T-cell (primary cell): ENCODE measurements at regions not wholly inside any gene's neighbourhood (a gene's known extent, or its start where the extent isn't known, plus 50 kb on each side); places are given as distances from the start of the nearest gene placed in this dataset.

Experiments used
- ATAC-seq, 4 experiments: fragments of 200-7000 bp in 3 of 4; fragments of 150-1000 bp in 1 of 4; cut with Tn5 transposase; replicated peaks in 1 of 4; 1 replicate in 3 of 4; 2 replicates in 1 of 4; pipeline ENCODE4 v1.10.0; 2021; ENCODE audit warnings: moderate library complexity in 3 of 4, mild to moderate bottlenecking in 2 of 4, moderate number of reproducible peaks in 1 of 4
- CTCF ChIA-PET, 2 donors: fragments of 300-600 bp; sonication (Branson Sonifier 250); formaldehyde crosslinking; loops; one replicate each; lab custom pipeline; 2022; ENCODE audit warnings: antibody characterized with exemption in 2 of 2; lab: Charles Lee
- POLR2A ChIA-PET, 2 donors: fragments of 300-600 bp; sonication (Branson Sonifier 250); formaldehyde crosslinking; loops; one replicate each; lab custom pipeline; 2022; ENCODE audit warnings: antibody characterized with exemption in 2 of 2; lab: Charles Lee
- DNase-seq, 35 experiments: peaks; one replicate each; pipeline versions ENCODE4 v3.0.0 to v3.0.0-alpha.2; 2013 to 2023
- H3K27ac ChIP-seq: one replicate; pipeline ENCODE4 v1.5.1; 2013; ENCODE audit warnings: low read length
- H3K27me3 ChIP-seq, 2 experiments: replicated peaks in 1 of 2; 1 replicate in 1 of 2; 2 replicates in 1 of 2; pipeline versions ENCODE4 v1.6.1 to v1.7.0; 2013; ENCODE audit warnings: low read length in 1 of 2, mixed read lengths in 1 of 2; ENCODE audit not compliant: control insufficient read depth in 2 of 2, insufficient read depth in 2 of 2; ENCODE audit errors: extremely low read depth in 1 of 2
- H3K36me3 ChIP-seq, 2 donors: 1 replicate in 1 of 2; 2 replicates in 1 of 2; pipeline versions ENCODE4 v1.6.1 to v1.7.0; 2013; ENCODE audit warnings: low read length in 1 of 2; ENCODE audit not compliant: control insufficient read depth in 2 of 2, insufficient read depth in 1 of 2; ENCODE audit errors: extremely low read depth in 1 of 2
- H3K4me1 ChIP-seq, 2 experiments: 1 replicate in 1 of 2; 2 replicates in 1 of 2; pipeline versions ENCODE4 v1.6.1 to v1.7.0; 2013; ENCODE audit warnings: low read length in 2 of 2, mixed read lengths in 1 of 2; ENCODE audit not compliant: insufficient read depth in 2 of 2, control insufficient read depth in 1 of 2; ENCODE audit errors: extremely low read depth in 1 of 2
- H3K4me3 ChIP-seq, 2 donors: 1 replicate in 1 of 2; 2 replicates in 1 of 2; pipeline versions ENCODE4 v1.5.1 to v1.7.0; 2013; ENCODE audit warnings: mild to moderate bottlenecking in 2 of 2, low read length in 1 of 2, moderate library complexity in 1 of 2; ENCODE audit not compliant: control insufficient read depth in 1 of 2; ENCODE audit errors: extremely low read depth in 1 of 2
- H3K9me3 ChIP-seq: 2 replicates; pipeline ENCODE4 v1.7.0; 2013
- H3K27ac Mint-ChIP-seq, 2 donors: one replicate each; pipeline ENCODE4 v1.8.0; 2020 to 2021; ENCODE audit warnings: mild to moderate bottlenecking in 2 of 2, mixed read lengths in 2 of 2
- H3K27me3 Mint-ChIP-seq, 2 donors: one replicate each; pipeline ENCODE4 v1.8.0; 2021 to 2022; ENCODE audit warnings: mixed read lengths in 2 of 2
- H3K36me3 Mint-ChIP-seq: one replicate; pipeline ENCODE4 v1.8.0; 2021; ENCODE audit warnings: mixed read lengths
- H3K4me1 Mint-ChIP-seq, 3 donors: one replicate each; pipeline ENCODE4 v1.8.0; 2020 to 2022; ENCODE audit warnings: mixed read lengths in 3 of 3, mild to moderate bottlenecking in 1 of 3
- H3K4me3 Mint-ChIP-seq, 3 donors: one replicate each; pipeline ENCODE4 v1.8.0; 2020 to 2022; ENCODE audit warnings: mild to moderate bottlenecking in 3 of 3, mixed read lengths in 3 of 3, moderate library complexity in 3 of 3
- H3K9me3 Mint-ChIP-seq, 3 donors: one replicate each; pipeline ENCODE4 v1.8.0; 2020 to 2022; ENCODE audit warnings: mixed read lengths in 3 of 3
- WGBS: methylation state at CpG from one replicate; pipeline ENCODE4 v1.1.5; 2013; ENCODE audit warnings: missing lambda C conversion rate; ENCODE audit not compliant: insufficient coverage; 5-methylcytosine and 5-hydroxymethylcytosine counted together

GRCh38 chr12:98174428-98174809 is 341.0 kb upstream of the TMPO start:
- no peaks in the 10 kb centered on the region for H3K9me3 Mint-ChIP-seq
- no peak overlapping the region for H3K4me3 ChIP-seq
- no peaks in the 10 kb centered on the region for H3K4me1 ChIP-seq
- no peaks in the 10 kb centered on the region for H3K27me3 ChIP-seq
- no peaks in the 10 kb centered on the region for H3K36me3 Mint-ChIP-seq
- DNase-seq (no peak), ATAC-seq (no peak)
- no peaks in the 10 kb centered on the region for H3K9me3 ChIP-seq
- no peak overlapping the region for H3K4me3 Mint-ChIP-seq
- peaks cover under 1 to 2% of the 10 kb centered on the region in 2 donors for H3K27me3 Mint-ChIP-seq
- WGBS = 58% methylated on average over 2 of the region's 5 CpGs
- POLR2A ChIA-PET = no interaction called here
- no peaks in the 10 kb centered on the region for H3K36me3 ChIP-seq
- H3K27ac ChIP-seq = no peak overlapping the region
- H3K27ac Mint-ChIP-seq = no peak overlapping the region
- CTCF ChIA-PET = no interaction called here
- no peaks in the 10 kb centered on the region for H3K4me1 Mint-ChIP-seq

DNA sequence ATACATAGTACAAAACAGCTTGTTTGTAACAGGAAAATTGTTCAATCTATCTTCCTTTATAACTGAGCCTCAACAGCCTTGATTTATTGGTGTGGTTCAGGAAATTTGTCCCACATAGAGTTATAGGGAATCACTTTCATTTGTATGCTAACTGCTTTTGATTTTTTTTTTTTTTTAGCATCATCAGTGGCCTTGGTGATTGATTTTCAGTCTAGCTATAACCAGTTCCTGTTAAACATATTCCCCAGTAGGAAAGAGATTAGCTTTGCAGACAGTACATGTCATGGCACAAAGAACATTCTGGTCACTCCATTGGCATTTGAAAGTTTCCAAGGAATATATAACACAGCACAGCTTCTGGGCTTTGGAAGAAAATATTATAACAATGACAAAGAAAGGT is 337.3 kb upstream of the TMPO start:
- ATAC-seq = no peak
- Histone ChIP-seq H3K4me1 (no peaks in the 10 kb centered on the region), H3K9me3 (no peaks in the 10 kb centered on the region), H3K4me3 (no peak overlapping the region), H3K36me3 (no peaks in the 10 kb centered on the region), H3K27me3 (no peaks in the 10 kb centered on the region), H3K27ac (no peak overlapping the region)
- ChIA-PET POLR2A (no interaction called here), CTCF (interaction anchor here in 1 of 2 donors (0.6 kb wide), 1 partner anchor 79 kb away, joined by 3 read pairs; no protein-coding TSS in a partner anchor)
- peaks cover 0 to 18% (median 0%) of the 10 kb centered on the region in 3 donors for H3K9me3 Mint-ChIP-seq
- H3K4me3 Mint-ChIP-seq = no peak overlapping the region
- DNase-seq = no peak
- H3K27ac Mint-ChIP-seq = no peak overlapping the region
- no peaks in the 10 kb centered on the region for H3K36me3 Mint-ChIP-seq
- H3K4me1 Mint-ChIP-seq = no peaks in the 10 kb centered on the region
- H3K27me3 Mint-ChIP-seq = peaks cover 2 to 9% of the 10 kb centered on the region in 2 donors

DNA sequence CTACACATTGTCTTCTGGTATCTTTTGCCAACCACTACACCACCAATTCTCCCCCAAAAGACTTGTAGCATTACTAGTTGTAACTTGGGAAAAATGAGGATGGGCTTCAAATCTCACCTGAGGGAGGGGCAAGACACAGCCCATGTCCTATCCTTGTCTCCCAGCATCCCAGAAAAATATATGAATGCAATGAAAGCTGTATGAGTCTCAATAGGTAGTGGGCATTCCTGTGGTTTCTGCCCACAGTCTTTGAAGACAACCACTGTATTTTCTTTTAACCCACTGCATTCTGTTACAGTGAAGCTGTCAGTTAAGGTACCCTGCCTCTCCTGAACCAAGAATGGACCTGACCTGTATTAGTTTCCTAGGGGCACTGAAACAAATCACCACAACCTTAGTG is 336.2 kb upstream of the TMPO start:
- Histone ChIP-seq H3K4me1 (no peaks in the 10 kb centered on the region), H3K4me3 (no peak overlapping the region), H3K36me3 (no peaks in the 10 kb centered on the region), H3K9me3 (no peaks in the 10 kb centered on the region), H3K27me3 (no peaks in the 10 kb centered on the region), H3K27ac (no peak overlapping the region)
- DNase-seq = no peak
- Mint-ChIP-seq H3K27me3 (peaks cover 2 to 9% of the 10 kb centered on the region in 2 donors), H3K36me3 (no peaks in the 10 kb centered on the region), H3K4me1 (no peaks in the 10 kb centered on the region), H3K27ac (no peak overlapping the region), H3K4me3 (no peak overlapping the region), H3K9me3 (peaks cover 0 to 18% (median 0%) of the 10 kb centered on the region in 3 donors)
- ATAC-seq = no peak
- ChIA-PET CTCF (no interaction called here), POLR2A (no interaction called here)

- Histone ChIP-seq H3K9me3 (no peaks in the 10 kb centered on the region), H3K4me3 (no peak overlapping the region), H3K4me1 (no peaks in the 10 kb centered on the region), H3K27ac (no peak overlapping the region), H3K27me3 (no peaks in the 10 kb centered on the region), H3K36me3 (no peaks in the 10 kb centered on the region)
- DNase-seq (no peak), ATAC-seq (no peak)
- H3K4me3 Mint-ChIP-seq = no peak overlapping the region
- H3K27ac Mint-ChIP-seq = no peak overlapping the region
- ChIA-PET POLR2A (no interaction called here), CTCF (no interaction called here)
- no peaks in the 10 kb centered on the region for H3K4me1 Mint-ChIP-seq
- no peaks in the 10 kb centered on the region for H3K36me3 Mint-ChIP-seq
- peaks cover 2 to 13% of the 10 kb centered on the region in 2 donors for H3K27me3 Mint-ChIP-seq
- peaks cover 0 to 18% (median 0%) of the 10 kb centered on the region in 3 donors for H3K9me3 Mint-ChIP-seq
- no CpG with 5 or more reads among the region's 13 CpGs for WGBS
Measured at GRCh38 chr12:98180603-98181002, 334.8 kb upstream of the TMPO start.

DNA sequence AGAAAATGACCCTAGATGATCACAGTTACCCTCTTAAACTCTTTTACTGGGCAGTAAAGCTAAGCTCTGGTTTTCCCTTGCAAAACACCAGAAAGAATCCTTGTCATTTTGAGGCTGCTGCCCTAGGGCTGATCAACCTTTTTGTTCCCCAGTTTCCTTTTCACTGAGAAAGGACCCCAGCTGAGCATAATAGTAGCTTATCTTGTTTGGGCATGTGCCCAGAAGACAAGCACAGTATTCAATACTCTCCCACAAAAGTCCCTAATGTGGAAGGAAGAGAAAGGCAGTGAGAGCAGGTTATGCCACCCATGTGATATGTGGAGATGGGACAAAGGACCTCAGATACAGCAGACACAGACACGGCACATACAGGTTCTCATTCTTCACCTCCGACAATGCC is 332.6 kb upstream of the TMPO start:
- Histone ChIP-seq H3K27ac (no peak overlapping the region), H3K4me1 (no peaks in the 10 kb centered on the region), H3K27me3 (no peaks in the 10 kb centered on the region), H3K36me3 (no peaks in the 10 kb centered on the region), H3K9me3 (no peaks in the 10 kb centered on the region), H3K4me3 (no peak overlapping the region)
- peaks cover 0 to 18% (median 0%) of the 10 kb centered on the region in 3 donors for H3K9me3 Mint-ChIP-seq
- H3K27ac Mint-ChIP-seq = no peak overlapping the region
- no peak overlapping the region for H3K4me3 Mint-ChIP-seq
- no peaks in the 10 kb centered on the region for H3K36me3 Mint-ChIP-seq
- CTCF ChIA-PET = no interaction called here
- no peaks in the 10 kb centered on the region for H3K4me1 Mint-ChIP-seq
- peaks cover 0 to 14% of the 10 kb centered on the region in 2 donors for H3K27me3 Mint-ChIP-seq
- DNase-seq (no peak), ATAC-seq (no peak)
- POLR2A ChIA-PET = no interaction called here
- 100% methylated on average over 2 of the region's 2 CpGs for WGBS

DNA sequence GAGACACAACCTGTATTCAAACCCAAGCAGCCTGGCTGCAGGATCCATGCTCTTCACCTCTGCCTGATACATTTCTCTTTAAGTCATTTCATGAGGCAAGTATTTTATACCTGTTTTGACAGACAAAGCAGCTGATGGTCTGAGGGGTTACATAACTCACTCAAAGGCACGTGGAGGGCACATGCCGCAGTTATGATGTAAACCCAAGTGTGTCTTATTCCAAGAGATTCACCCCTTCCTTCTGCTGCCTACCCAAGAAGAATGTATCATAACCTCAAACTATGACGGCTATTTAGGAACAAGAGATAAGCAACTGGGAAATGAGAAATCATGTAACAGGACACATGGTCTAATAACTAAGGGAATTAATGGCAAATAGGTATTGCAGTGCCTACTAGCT is 329.8 kb upstream of the TMPO start:
- ATAC-seq = no peak
- ChIA-PET POLR2A (no interaction called here), CTCF (no interaction called here)
- H3K27me3 ChIP-seq = no peaks in the 10 kb centered on the region
- Mint-ChIP-seq H3K4me1 (no peaks in the 10 kb centered on the region), H3K36me3 (no peaks in the 10 kb centered on the region), H3K27ac (no peak overlapping the region), H3K27me3 (peaks cover 0 to 9% of the 10 kb centered on the region in 2 donors), H3K4me3 (no peak overlapping the region), H3K9me3 (peaks cover 0 to 8% (median 0%) of the 10 kb centered on the region in 3 donors)
- no peaks in the 10 kb centered on the region for H3K36me3 ChIP-seq
- no peak overlapping the region for H3K27ac ChIP-seq
- no peaks in the 10 kb centered on the region for H3K4me1 ChIP-seq
- no peaks in the 10 kb centered on the region for H3K9me3 ChIP-seq
- no peak overlapping the region for H3K4me3 ChIP-seq
- no peak for DNase-seq
- WGBS = no CpG with 5 or more reads among the region's 3 CpGs

DNA sequence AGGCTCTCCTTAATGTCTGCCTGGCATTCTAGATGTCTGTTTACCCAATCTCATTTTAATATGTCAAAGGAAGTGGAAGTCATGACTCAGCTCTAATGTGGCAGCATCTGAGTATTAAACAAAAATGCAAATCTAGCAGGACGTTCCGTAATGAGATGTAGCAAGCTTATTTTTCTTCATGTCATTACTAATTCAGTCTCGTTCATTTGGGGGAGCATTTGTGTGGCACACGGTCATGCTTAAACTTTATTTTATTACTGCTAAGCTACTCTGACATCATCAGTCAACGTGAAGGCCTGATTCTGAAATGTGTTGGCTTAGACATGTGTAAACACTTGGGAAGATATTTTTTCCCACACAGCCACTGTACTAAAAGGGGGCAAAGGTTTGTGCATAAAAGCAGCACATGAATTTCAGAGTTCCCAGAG is 326.7 kb upstream of the TMPO start:
- Histone ChIP-seq H3K4me3 (no peak overlapping the region), H3K9me3 (no peaks in the 10 kb centered on the region), H3K4me1 (no peaks in the 10 kb centered on the region), H3K27me3 (no peaks in the 10 kb centered on the region), H3K36me3 (no peaks in the 10 kb centered on the region), H3K27ac (no peak overlapping the region)
- CTCF ChIA-PET = no interaction called here
- no peaks in the 10 kb centered on the region for H3K4me1 Mint-ChIP-seq
- no peak overlapping the region for H3K4me3 Mint-ChIP-seq
- WGBS = no CpG with 5 or more reads among the region's 5 CpGs
- ATAC-seq = no peak
- H3K9me3 Mint-ChIP-seq = no peaks in the 10 kb centered on the region
- peaks cover 0 to 9% of the 10 kb centered on the region in 2 donors for H3K27me3 Mint-ChIP-seq
- H3K27ac Mint-ChIP-seq = no peak overlapping the region
- POLR2A ChIA-PET = no interaction called here
- no peak for DNase-seq
- no peaks in the 10 kb centered on the region for H3K36me3 Mint-ChIP-seq
